Activated gamma-delta T cell treated with Interleukin-2 at 50 U/mL for 16 hours (primary cell): ENCODE measurements at regions not wholly inside any gene's neighbourhood (a gene's known extent, or its start where the extent isn't known, plus 50 kb on each side); places are given as distances from the start of the nearest gene placed in this dataset.

ENCODE experiments used
- DNase-seq: peaks from one replicate; pipeline ENCODE4 v3.0.0-alpha.2; 2020

- DNase-seq, result no peak
These were observed 236.8 kb downstream of the DLL1 start for GRCh38 chr6:170053966-170054661.

- no peak for DNase-seq
These were observed 237.7 kb downstream of the DLL1 start for GRCh38 chr6:170052991-170053821.

- DNase-seq, result no peak
These were observed 239.4 kb downstream of the DLL1 start for GRCh38 chr6:170051229-170052172.

- no peak for DNase-seq
These were observed 240.3 kb downstream of the DLL1 start for GRCh38 chr6:170050591-170051041.

GRCh38 chr6:170049641-170050561, 241.0 kb downstream of the DLL1 start:
- DNase-seq, result no peak

GRCh38 chr6:170048615-170049256, 242.1 kb downstream of the DLL1 start:
- DNase-seq, result no peak

- no peak for DNase-seq
These were observed 243.1 kb downstream of the DLL1 start for GRCh38 chr6:170047823-170048222.

- no peak for DNase-seq
These were observed 243.9 kb downstream of the DLL1 start for GRCh38 chr6:170046791-170047626.

GRCh38 chr6:170045981-170046667, 244.8 kb downstream of the DLL1 start:
- no peak for DNase-seq

GRCh38 chr6:170045563-170045960, 245.3 kb downstream of the DLL1 start:
- DNase-seq, result no peak

- no peak for DNase-seq
These were observed 245.9 kb downstream of the DLL1 start for GRCh38 chr6:170044836-170045562.

- DNase-seq, result no peak
These were observed 246.7 kb downstream of the DLL1 start for GRCh38 chr6:170043881-170044790.

GRCh38 chr6:170043150-170043819, 247.6 kb downstream of the DLL1 start:
- no peak for DNase-seq

- DNase-seq, result no peak
These were observed 248.2 kb downstream of the DLL1 start for GRCh38 chr6:170042596-170043118.

- DNase-seq, result no peak
These were observed 248.8 kb downstream of the DLL1 start for GRCh38 chr6:170042123-170042522.

- no peak for DNase-seq
These were observed 249.4 kb downstream of the DLL1 start for GRCh38 chr6:170041526-170041925.

GRCh38 chr6:170040906-170041305, 250.0 kb downstream of the DLL1 start:
- no peak for DNase-seq
